ENCODE measurements at regions not wholly inside any gene's neighbourhood (a gene's known extent, or its start where the extent isn't known, plus 50 kb on each side); places are given as distances from the start of the nearest gene placed in this dataset.

- Mint-ChIP-seq H3K27me3 (ENCODE audit: low read depth in 3 of 3) (peaks cover 0 to 2% (median 2%) of the 10 kb centered on the region in 3 donors), H3K4me1 (no peaks in the 10 kb centered on the region), H3K36me3 (no peaks in the 10 kb centered on the region), H3K9me3 (peaks cover 2 to 7% (median 2%) of the 10 kb centered on the region in 7 donors), H3K27ac (no peak overlapping the region), H3K4me3 (no peak overlapping the region)
- intact Hi-C loops (cut with micrococcal nuclease): no loop called here
- H4K20me1 ChIP-seq (ENCODE audit: insufficient read depth, low read length): no peaks in the 10 kb centered on the region
- no peaks in the 10 kb centered on the region for H3K4me1 ChIP-seq (ENCODE audit: control insufficient read depth in 1 of 2, insufficient read depth in 2 of 2, low read length in 2 of 2)
- H3K4me2 ChIP-seq (replicated peaks; ENCODE audit: extremely low read depth, low read length, poor library complexity, severe bottlenecking): no peak overlapping the region
- no peak for DNase-seq
- no peaks in the 10 kb centered on the region for H3K79me2 ChIP-seq (ENCODE audit: insufficient read depth, low read length)
- no peak overlapping the region for H3K27ac ChIP-seq (ENCODE audit: low read depth in 1 of 2, low read length in 2 of 2)
- no peaks in the 10 kb centered on the region for H3K9me3 ChIP-seq (replicated peaks in 1 of 2; ENCODE audit: control insufficient read depth in 1 of 2, insufficient read depth in 1 of 2, low read length in 2 of 2)
- H3K36me3 ChIP-seq (replicated peaks in 1 of 2; ENCODE audit: control insufficient read depth in 1 of 2, insufficient read depth in 2 of 2, low read length in 2 of 2): no peaks in the 10 kb centered on the region
- TF ChIP-seq, protein P1, sequence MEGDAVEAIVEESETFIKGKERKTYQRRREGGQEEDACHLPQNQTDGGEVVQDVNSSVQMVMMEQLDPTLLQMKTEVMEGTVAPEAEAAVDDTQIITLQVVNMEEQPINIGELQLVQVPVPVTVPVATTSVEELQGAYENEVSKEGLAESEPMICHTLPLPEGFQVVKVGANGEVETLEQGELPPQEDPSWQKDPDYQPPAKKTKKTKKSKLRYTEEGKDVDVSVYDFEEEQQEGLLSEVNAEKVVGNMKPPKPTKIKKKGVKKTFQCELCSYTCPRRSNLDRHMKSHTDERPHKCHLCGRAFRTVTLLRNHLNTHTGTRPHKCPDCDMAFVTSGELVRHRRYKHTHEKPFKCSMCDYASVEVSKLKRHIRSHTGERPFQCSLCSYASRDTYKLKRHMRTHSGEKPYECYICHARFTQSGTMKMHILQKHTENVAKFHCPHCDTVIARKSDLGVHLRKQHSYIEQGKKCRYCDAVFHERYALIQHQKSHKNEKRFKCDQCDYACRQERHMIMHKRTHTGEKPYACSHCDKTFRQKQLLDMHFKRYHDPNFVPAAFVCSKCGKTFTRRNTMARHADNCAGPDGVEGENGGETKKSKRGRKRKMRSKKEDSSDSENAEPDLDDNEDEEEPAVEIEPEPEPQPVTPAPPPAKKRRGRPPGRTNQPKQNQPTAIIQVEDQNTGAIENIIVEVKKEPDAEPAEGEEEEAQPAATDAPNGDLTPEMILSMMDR (IDR thresholded peaks at IDR 0.05): no peak
- no peak overlapping the region for H2AFZ ChIP-seq (ENCODE audit: insufficient read depth, low read depth, low read length, poor library complexity, severe bottlenecking)
- H3K27me3 ChIP-seq (ENCODE audit: control insufficient read depth in 2 of 2, insufficient read depth in 2 of 2, low read length in 2 of 2): no peaks in the 10 kb centered on the region
- H3K4me3 ChIP-seq (replicated peaks in 1 of 3; ENCODE audit: low read depth in 2 of 3, low read length in 3 of 3): no peak overlapping the region
- no peak overlapping the region for H3K9ac ChIP-seq (ENCODE audit: insufficient read depth, low read length, poor library complexity, severe bottlenecking)
- WGBS (ENCODE audit: insufficient coverage): 83% methylated on average over 1 of the region's 3 CpGs
Measured at GRCh38 chr5:143879646-143880045, 67.7 kb downstream of the HMHB1 start.

- Histone ChIP-seq H3K4me3 (replicated peaks in 1 of 3; ENCODE audit: low read depth in 2 of 3, low read length in 3 of 3) (no peak overlapping the region), H4K20me1 (ENCODE audit: insufficient read depth, low read length) (no peaks in the 10 kb centered on the region), H3K4me1 (ENCODE audit: control insufficient read depth in 1 of 2, insufficient read depth in 2 of 2, low read length in 2 of 2) (no peaks in the 10 kb centered on the region), H3K27ac (ENCODE audit: low read depth in 1 of 2, low read length in 2 of 2) (no peak overlapping the region), H3K9ac (ENCODE audit: insufficient read depth, low read length, poor library complexity, severe bottlenecking) (no peak overlapping the region), H2AFZ (ENCODE audit: insufficient read depth, low read depth, low read length, poor library complexity, severe bottlenecking) (no peak overlapping the region), H3K27me3 (ENCODE audit: control insufficient read depth in 2 of 2, insufficient read depth in 2 of 2, low read length in 2 of 2) (no peaks in the 10 kb centered on the region), H3K4me2 (replicated peaks; ENCODE audit: extremely low read depth, low read length, poor library complexity, severe bottlenecking) (no peak overlapping the region), H3K36me3 (replicated peaks in 1 of 2; ENCODE audit: control insufficient read depth in 1 of 2, insufficient read depth in 2 of 2, low read length in 2 of 2) (no peaks in the 10 kb centered on the region), H3K9me3 (replicated peaks in 1 of 2; ENCODE audit: control insufficient read depth in 1 of 2, insufficient read depth in 1 of 2, low read length in 2 of 2) (no peaks in the 10 kb centered on the region), H3K79me2 (ENCODE audit: insufficient read depth, low read length) (no peaks in the 10 kb centered on the region)
- no peaks in the 10 kb centered on the region for H3K4me1 Mint-ChIP-seq
- DNase-seq: no peak
- H3K4me3 Mint-ChIP-seq: no peak overlapping the region
- H3K9me3 Mint-ChIP-seq: peaks cover 2 to 7% (median 2%) of the 10 kb centered on the region in 7 donors
- TF ChIP-seq, protein P1 (IDR thresholded peaks at IDR 0.05): no peak
- intact Hi-C loops (cut with micrococcal nuclease): no loop called here
- peaks cover 0 to 2% (median 2%) of the 10 kb centered on the region in 3 donors for H3K27me3 Mint-ChIP-seq (ENCODE audit: low read depth in 3 of 3)
- no peak overlapping the region for H3K27ac Mint-ChIP-seq
- 92% methylated on average over 4 of the region's 6 CpGs for WGBS (ENCODE audit: insufficient coverage)
- no peaks in the 10 kb centered on the region for H3K36me3 Mint-ChIP-seq
Measured at GRCh38 chr5:143880178-143880577, 68.2 kb downstream of the HMHB1 start.
